ENCODE measurements at regions not wholly inside any gene's neighbourhood (a gene's known extent, or its start where the extent isn't known, plus 50 kb on each side); places are given as distances from the start of the nearest gene placed in this dataset.
"Not testable (repeated sequence)": the region's sequence is repeated elsewhere in the genome, so short reads cannot be mapped to it uniquely, and the experiment has no call there.

GRCh38 chr4:54446581-54446980 is 211.2 kb upstream of the KIT start:
- Histone ChIP-seq H3K4me3 (no peak overlapping the region), H3K27ac (no peak overlapping the region)
- no peak for DNase-seq (ENCODE audit: low spot score)
- no peak for TF ChIP-seq CTCF (IDR thresholded peaks at IDR 0.05)

- no peak for DNase-seq (ENCODE audit: low spot score)
- Histone ChIP-seq H3K27ac (no peak overlapping the region), H3K4me3 (no peak overlapping the region)
- no peak for TF ChIP-seq CTCF (IDR thresholded peaks at IDR 0.05)
Measured at GRCh38 chr4:54447304-54447703, 210.5 kb upstream of the KIT start.

GRCh38 chr4:54449999-54450398 is 207.8 kb upstream of the KIT start:
- Histone ChIP-seq H3K4me3 (no peak overlapping the region), H3K27ac (no peak overlapping the region)
- DNase-seq (ENCODE audit: low spot score): no peak
- no peak for TF ChIP-seq CTCF (IDR thresholded peaks at IDR 0.05)

- not testable (repeated sequence) for H3K4me3 ChIP-seq; H3K27ac ChIP-seq; DNase-seq (ENCODE audit: low spot score)
Measured at GRCh38 chr4:54466960-54467359, 190.8 kb upstream of the KIT start.

GRCh38 chr4:54473077-54473545 is 184.6 kb upstream of the KIT start:
- TF ChIP-seq CTCF (IDR thresholded peaks at IDR 0.05): no peak
- no peak for DNase-seq (ENCODE audit: low spot score)
- H3K4me3 ChIP-seq: no peak overlapping the region
- H3K27ac ChIP-seq: no peak overlapping the region

- TF ChIP-seq CTCF (IDR thresholded peaks at IDR 0.05): no peak
- DNase-seq (ENCODE audit: low spot score): no peak
- H3K4me3 ChIP-seq: no peak overlapping the region
- no peak overlapping the region for H3K27ac ChIP-seq
Measured at GRCh38 chr4:54473798-54474197, 184.0 kb upstream of the KIT start.

- no peak for TF ChIP-seq CTCF (IDR thresholded peaks at IDR 0.05)
- Histone ChIP-seq H3K27ac (no peak overlapping the region), H3K4me3 (no peak overlapping the region)
- no peak for DNase-seq (ENCODE audit: low spot score)
Measured at GRCh38 chr4:54475546-54475945, 182.2 kb upstream of the KIT start.

Data from coronary artery (tissue), 2 donors.